ENCODE measurements at regions not wholly inside any gene's neighbourhood (a gene's known extent, or its start where the extent isn't known, plus 50 kb on each side); places are given as distances from the start of the nearest gene placed in this dataset.

- Mint-ChIP-seq H3K27ac (ENCODE audit: unreplicated experiment) (no peak overlapping the region), H3K4me3 (ENCODE audit: low read depth, unreplicated experiment) (no peak overlapping the region), H3K4me1 (ENCODE audit: low read depth, unreplicated experiment) (no peaks in the 10 kb centered on the region), H3K36me3 (ENCODE audit: insufficient read depth, unreplicated experiment) (no peaks in the 10 kb centered on the region), H3K9me3 (ENCODE audit: low read depth, unreplicated experiment) (no peaks in the 10 kb centered on the region), H3K27me3 (ENCODE audit: unreplicated experiment) (no peaks in the 10 kb centered on the region)
- BruUV-seq (replicated peaks): no TSS peak
- no peak for DNase-seq
- intact Hi-C loops (cut with micrococcal nuclease; ENCODE audit: unreplicated experiment): no loop called here
- CTCF ChIA-PET: no interaction called here
- no peak for TF ChIP-seq CTCF (IDR thresholded peaks at IDR 0.05; ENCODE audit: unreplicated experiment)
Measured at GRCh38 chr5:33023649-33024048, 312.5 kb downstream of the NPR3 start.

- no peak for TF ChIP-seq CTCF (IDR thresholded peaks at IDR 0.05; ENCODE audit: unreplicated experiment)
- DNase-seq: no peak
- H3K4me3 Mint-ChIP-seq (ENCODE audit: low read depth, unreplicated experiment): no peak overlapping the region
Measured at GRCh38 chr5:33032271-33033070, 321.4 kb downstream of the NPR3 start.

GRCh38 chr5:33033516-33033915 is 322.4 kb downstream of the NPR3 start:
- Mint-ChIP-seq H3K4me1 (ENCODE audit: low read depth, unreplicated experiment) (no peaks in the 10 kb centered on the region), H3K27me3 (ENCODE audit: unreplicated experiment) (no peaks in the 10 kb centered on the region), H3K27ac (ENCODE audit: unreplicated experiment) (no peak overlapping the region)

More at GRCh38 chr5:33032271-33033070, 321.4 kb downstream of the NPR3 start:
- BruUV-seq (replicated peaks): no TSS peak
- H3K36me3 Mint-ChIP-seq (ENCODE audit: insufficient read depth, unreplicated experiment): no peaks in the 10 kb centered on the region
- intact Hi-C loops (cut with micrococcal nuclease; ENCODE audit: unreplicated experiment): no loop called here
- H3K27ac Mint-ChIP-seq (ENCODE audit: unreplicated experiment): no peak overlapping the region
- H3K27me3 Mint-ChIP-seq (ENCODE audit: unreplicated experiment): no peaks in the 10 kb centered on the region
- CTCF ChIA-PET: no interaction called here
- H3K4me1 Mint-ChIP-seq (ENCODE audit: low read depth, unreplicated experiment): no peaks in the 10 kb centered on the region
- no peaks in the 10 kb centered on the region for H3K9me3 Mint-ChIP-seq (ENCODE audit: low read depth, unreplicated experiment)

GRCh38 chr5:33034777-33035176 is 323.7 kb downstream of the NPR3 start:
- Mint-ChIP-seq H3K4me1 (ENCODE audit: low read depth, unreplicated experiment) (no peaks in the 10 kb centered on the region), H3K4me3 (ENCODE audit: low read depth, unreplicated experiment) (no peak overlapping the region), H3K36me3 (ENCODE audit: insufficient read depth, unreplicated experiment) (no peaks in the 10 kb centered on the region), H3K27me3 (ENCODE audit: unreplicated experiment) (no peaks in the 10 kb centered on the region), H3K9me3 (ENCODE audit: low read depth, unreplicated experiment) (no peaks in the 10 kb centered on the region), H3K27ac (ENCODE audit: unreplicated experiment) (no peak overlapping the region)
- no peak for DNase-seq
- CTCF ChIA-PET: no interaction called here
- no peak for TF ChIP-seq CTCF (IDR thresholded peaks at IDR 0.05; ENCODE audit: unreplicated experiment)
- intact Hi-C loops (cut with micrococcal nuclease; ENCODE audit: unreplicated experiment): no loop called here
- BruUV-seq (replicated peaks): no TSS peak

More at GRCh38 chr5:33033516-33033915, 322.4 kb downstream of the NPR3 start:
- BruUV-seq (replicated peaks): no TSS peak
- DNase-seq: no peak
- TF ChIP-seq CTCF (IDR thresholded peaks at IDR 0.05; ENCODE audit: unreplicated experiment): no peak
- Mint-ChIP-seq H3K4me3 (ENCODE audit: low read depth, unreplicated experiment) (no peak overlapping the region), H3K9me3 (ENCODE audit: low read depth, unreplicated experiment) (no peaks in the 10 kb centered on the region), H3K36me3 (ENCODE audit: insufficient read depth, unreplicated experiment) (no peaks in the 10 kb centered on the region)
- CTCF ChIA-PET: no interaction called here
- intact Hi-C loops (cut with micrococcal nuclease; ENCODE audit: unreplicated experiment): no loop called here
